ENCODE measurements at regions not wholly inside any gene's neighbourhood (a gene's known extent, or its start where the extent isn't known, plus 50 kb on each side); places are given as distances from the start of the nearest gene placed in this dataset.

- TF ChIP-seq CTCF (IDR thresholded peaks at IDR 0.05) (no peak), POLR2AphosphoS5 (IDR thresholded peaks at IDR 0.05) (no peak), POLR2A (IDR thresholded peaks at IDR 0.05) (no peak), EP300 (IDR thresholded peaks at IDR 0.05) (no peak)
Measured at GRCh38 chr5:135263022-135263668, 135.9 kb downstream of the MACROH2A1 start.
